Activated T-cell treated with anti-CD3 and anti-CD28 coated beads for 1 hour (primary cell): ENCODE measurements at regions not wholly inside any gene's neighbourhood (a gene's known extent, or its start where the extent isn't known, plus 50 kb on each side); places are given as distances from the start of the nearest gene placed in this dataset.

Source experiments
- DNase-seq: peaks from one replicate; pipeline ENCODE4 v3.0.0-alpha.2; 2020; ENCODE audit warnings: low read depth

DNA sequence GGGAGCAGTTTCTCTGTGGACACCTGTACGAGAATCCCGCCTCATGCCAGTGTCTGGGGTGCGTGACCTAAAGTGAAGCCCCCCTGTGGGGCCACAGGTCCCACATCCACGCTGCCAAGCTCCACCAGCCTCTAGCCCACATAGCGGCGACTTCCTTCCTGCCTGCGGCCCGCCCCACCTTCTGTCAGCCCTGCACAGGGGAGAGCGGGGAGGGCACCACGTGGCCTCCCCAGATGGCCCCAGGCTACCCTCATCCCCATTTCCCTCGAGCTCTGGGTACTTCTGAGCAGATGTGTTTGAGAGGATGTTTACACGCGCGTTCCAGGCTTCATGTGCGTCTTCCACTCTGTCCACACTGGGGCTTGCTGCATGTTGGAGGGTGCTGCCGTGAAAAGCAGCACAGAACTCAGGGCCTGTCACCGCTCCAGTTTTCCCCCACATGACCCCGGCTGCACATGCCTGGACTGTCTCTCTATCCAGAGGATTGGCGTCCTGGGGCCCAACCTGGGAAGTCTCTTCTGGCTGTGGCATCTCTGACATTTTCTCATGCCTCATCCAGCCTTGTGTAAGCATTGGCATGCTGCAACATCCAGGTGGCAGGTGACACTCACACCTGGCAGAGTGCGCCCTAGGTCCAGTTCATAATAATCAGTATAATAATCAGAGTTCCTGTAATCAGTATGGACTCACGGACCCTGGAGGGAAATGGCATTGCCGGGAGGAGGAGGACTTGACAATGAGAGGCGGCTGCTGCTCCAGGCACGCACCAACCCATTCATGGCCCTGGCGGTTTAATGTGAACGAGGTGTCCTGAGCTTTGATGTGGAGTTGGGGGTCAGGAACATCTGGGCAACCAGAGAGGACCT lies 146.3 kb upstream of the TWIST2 start:
- no peak for DNase-seq

DNA sequence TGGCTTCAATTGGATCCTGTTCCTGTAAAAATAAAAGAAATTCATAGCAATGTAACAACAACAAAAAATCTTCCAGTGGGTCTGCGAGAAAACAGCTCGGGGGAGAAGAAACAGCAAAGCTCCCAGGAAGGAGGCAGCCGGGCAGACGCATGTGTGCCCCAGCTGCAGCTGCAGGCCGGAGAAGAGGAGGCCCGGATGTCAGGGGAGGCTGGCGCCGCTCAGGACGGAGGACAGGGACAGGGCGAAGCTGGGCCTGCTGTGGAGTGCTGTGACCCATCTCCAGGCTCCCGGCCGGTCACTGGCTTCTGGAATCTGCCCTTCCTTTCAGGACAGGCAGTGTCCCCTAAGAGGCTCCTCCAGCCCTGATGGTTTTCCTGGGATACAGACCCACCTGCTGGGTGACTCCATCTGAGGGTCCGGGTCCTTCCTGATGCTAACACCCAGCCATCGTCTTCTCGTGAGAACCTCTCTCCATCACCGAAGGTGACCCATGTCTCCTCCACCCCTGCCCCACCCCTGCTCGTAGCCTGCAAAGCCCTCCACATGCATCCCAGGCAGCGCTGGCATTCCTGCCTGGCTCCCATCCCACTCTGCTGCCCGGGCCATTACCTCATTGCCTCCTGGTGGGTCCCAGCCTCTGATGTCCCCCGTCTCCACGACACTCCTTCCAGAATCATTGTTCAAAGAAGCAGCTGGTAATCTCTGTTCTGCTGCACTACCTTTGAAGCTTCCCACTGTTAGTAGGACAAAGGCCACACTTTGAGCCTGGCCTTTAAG lies 145.4 kb upstream of the TWIST2 start:
- DNase-seq: no peak

DNA sequence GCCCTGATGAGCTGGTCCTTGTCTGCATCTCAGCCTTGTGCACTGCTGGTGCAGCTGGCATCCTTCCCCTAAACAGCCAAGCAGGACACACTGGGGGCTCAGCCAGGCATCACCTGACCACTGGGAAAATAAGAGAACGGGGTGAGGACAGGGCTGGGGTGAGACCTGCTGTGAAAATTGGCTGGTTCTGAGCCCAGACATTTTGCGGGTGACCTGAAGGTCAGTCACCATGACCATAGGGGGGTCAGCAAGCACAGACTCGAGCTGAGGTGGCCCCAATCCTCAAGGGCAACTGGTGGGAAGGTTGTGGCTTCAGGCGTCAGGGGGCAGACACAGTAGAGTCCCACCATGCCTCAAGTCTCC lies 144.9 kb upstream of the TWIST2 start:
- no peak for DNase-seq

DNA sequence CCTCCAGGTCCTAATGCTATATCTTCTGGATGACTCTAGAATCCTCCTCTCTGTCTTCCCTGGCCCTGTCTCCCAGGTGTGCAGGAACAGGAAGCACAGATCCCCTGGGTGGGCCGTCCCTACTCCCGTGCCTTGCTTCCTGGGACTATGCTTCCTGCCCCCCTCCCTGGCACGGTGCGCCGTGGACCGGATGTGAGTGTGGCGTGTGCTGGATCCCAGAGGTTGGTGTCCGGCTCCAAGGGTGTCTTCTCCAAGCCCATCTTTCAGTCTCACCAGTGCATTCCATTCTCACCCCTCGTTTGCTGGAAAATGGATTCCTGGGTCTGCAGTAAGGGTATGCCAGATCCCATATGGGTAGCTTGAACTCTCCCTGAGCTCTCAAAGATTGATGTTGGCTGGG lies 144.4 kb upstream of the TWIST2 start:
- no peak for DNase-seq

DNA sequence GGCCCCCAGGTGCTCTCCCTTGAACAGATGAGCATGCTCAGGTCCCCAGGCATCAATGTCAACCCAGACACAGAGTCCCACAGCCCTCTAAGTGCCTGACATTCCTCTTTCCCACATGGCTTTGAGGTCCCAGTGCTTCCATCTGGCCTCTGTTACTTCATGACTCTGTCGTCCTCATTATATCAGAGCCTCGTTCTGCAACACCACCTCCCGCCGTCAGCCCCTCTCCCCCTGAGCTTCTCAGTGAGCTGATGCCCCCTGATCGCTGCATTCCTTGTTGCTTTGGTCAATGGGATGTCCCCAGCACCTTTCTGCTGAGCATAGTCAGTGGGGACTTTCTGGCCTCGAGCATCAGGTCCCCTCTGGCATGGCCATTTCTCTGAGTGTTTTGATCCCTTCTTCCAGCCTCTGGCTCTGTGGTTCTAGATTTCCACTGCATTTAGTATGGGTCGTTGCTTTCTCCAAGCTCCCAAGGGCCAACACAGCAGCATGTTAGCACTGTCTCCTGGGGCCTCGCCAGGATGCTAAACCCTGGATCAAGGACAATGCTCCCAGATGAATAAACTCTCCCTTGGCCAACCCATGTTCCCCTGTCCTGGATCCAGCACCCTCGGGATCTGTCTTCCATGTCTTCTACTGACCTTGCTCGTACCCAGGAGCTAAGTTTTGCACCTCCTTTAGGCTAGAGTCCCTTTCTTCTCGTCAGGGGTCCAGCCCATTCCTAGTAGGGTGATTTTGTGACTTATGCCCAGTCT lies 143.2 kb upstream of the TWIST2 start:
- DNase-seq: no peak

DNA sequence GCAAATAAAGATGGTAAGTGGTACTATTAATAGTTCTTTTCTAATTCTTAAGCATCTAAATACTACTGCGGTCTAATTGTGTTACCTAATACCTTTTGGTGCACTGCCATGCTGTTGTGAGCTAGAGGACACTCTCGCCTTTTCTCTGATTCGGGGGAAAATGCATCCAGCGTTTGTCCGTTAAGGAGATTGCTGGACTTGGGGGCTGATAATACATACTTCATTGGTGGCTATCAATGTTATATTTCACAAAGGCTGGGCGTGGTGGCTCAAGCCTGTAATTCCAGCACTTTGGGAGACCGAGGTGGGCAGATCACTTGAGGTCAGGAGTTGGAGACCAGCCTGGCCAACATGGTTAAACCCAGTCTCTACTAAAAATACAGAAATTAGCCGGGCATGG lies 141.7 kb upstream of the TWIST2 start:
- DNase-seq: no peak

DNA sequence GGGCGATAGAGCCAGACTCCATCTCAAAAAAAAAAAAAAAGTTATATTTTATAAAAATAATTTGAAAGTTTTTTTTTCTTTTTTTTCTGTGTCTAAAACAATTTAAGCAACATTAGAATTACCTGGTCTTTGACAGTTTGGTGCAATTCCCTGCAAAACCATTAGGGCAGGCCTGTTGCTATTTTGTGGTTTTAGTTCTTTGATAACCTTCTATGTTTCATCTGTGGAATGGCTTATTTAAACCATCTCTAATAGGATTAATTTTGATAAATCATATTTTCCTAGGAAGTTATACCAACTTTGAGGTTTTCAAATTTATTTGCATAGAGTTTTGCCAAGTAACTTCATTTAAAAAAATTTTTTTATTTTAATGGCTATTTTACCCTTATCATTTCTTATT lies 141.2 kb upstream of the TWIST2 start:
- no peak for DNase-seq

DNA sequence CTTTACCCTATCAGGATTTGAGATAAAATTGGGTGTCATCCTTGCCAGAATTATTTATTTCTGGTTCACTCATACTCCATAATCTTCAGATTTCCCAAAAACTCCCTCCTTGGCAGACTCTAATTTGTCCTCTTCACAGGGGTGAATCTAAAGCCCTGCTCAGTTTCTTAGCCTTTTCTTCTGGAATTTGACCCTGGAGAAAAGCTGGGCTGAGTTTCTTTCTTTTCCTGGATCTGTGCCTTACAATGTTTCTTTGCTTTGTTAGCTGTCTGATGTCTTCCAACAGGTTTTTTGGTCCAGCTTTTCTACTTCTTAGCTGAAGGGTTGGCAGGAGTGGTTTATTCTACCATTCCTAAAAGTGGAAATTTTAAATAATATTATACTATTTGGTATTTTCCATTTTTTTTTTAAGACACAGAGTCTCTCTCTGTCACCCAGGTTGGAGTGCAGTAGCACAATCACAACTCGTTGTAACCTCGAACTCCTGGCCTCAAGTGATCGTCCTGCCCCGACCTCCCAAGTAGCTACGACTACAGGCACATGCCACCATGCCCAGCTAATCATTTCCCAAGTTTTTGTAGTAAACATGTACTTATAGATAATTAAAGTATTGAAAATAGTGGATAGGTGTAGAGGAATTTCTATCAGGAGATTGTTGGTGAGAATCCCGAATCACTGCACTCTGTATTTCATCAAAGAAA lies 138.4 kb upstream of the TWIST2 start:
- DNase-seq: no peak

DNA sequence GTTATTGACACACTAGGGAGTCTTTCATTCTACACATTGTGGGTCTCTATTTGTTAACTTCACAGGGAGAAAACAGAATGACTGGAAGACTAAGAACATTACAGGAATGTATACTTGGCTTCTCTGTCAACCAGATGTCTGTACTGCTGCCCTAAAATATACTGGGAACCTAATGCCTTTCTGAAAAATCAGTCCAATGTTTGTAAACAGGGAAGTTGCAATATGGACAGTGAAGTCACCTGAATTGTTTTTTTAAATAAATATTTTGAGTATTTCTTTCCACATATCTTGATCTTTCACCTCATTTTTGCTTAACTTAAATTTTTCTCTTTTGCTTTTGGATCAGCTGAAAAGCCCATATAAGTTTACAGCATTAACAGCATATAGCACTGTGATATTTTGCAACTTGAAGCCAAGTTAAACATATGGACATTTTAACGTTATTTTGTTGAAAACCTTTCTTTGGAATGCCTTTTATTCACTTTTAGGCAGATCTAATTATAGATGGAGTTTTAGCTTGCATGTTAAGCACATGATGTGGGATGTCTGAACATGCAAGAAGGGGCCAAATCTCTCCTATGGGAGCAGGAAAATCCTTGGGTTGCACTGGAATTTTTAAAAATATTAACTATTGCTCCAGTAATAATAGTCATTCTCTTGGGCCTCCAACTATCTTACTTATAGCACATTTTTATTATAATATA lies 137.7 kb upstream of the TWIST2 start:
- DNase-seq: no peak

DNA sequence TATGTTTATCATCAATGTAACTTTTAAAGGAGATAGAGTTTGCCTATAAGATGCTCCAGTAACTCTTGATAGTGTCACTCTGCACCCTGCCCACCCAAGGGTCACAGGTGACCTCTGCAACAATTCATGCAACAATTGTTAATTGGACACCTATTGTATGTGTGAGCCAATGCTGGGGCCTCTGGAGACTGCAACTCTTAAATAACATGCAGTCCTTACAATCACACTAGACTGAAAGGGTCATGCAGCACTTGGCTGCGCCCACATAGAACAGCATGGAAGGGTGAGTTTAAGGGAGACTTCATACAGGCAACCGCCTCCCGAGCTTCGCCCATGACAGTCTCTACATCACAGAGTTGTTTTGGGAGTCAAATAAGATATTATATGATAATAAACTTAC lies 137.1 kb upstream of the TWIST2 start:
- no peak for DNase-seq

DNA sequence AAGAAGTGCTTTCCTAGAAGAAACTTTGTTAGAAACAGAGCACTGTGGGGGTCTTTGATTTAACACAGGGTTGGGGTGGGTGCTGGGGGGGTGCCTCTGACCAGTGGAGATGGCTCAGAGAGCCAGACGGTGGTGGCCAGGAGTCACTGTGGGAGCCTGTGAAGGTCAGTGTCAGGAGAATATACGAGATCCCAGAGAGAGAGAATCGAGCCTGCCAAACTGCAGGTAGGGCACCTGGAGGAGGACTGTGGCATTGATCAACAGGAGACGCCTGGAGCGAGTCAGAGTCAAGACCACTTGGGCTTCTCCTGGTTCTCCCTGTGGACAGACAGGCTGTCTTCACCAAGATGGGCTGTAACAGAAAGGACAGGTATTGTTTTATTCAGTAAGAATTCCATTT lies 136.5 kb upstream of the TWIST2 start:
- no peak for DNase-seq

DNA sequence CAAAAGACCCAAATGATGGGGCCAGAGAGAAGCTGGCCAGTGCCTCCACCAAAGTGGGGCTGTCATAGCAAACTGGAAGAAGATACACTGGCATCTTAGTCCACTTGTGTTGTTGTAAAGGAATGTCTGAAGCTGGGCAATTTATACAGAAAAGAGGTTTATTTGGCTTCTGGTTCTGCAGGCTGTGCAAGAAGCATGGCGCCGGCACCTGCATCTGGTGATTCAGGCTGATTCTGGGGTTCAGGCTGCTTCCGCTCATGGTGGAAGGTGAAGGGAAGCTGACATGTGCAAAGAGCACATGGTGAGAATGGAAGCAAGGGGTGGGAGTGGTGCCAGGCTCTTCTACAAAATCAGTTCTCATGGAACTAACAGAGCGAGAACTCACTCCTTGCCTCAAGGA lies 135.9 kb upstream of the TWIST2 start:
- DNase-seq: no peak

DNA sequence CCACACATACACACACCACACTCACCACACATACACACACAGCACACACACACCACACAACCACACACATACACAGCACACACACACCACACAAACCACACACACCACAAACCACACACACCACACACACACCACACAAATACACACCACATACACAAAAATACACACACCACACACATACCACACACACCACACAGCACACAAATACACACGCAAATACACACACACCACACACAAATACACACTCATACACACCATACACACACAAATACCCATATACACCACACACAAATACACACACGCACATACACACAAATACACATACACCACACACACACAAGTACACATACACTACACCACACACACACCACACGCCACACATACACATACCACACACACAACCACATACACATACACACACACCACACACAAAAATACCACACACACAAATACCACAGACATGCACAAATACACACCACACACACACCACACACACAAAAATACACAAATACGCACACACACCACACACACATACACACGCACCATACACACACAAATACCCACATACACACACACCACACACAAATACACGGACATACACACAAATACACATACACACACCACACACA lies 134.6 kb upstream of the TWIST2 start:
- no peak for DNase-seq

DNA sequence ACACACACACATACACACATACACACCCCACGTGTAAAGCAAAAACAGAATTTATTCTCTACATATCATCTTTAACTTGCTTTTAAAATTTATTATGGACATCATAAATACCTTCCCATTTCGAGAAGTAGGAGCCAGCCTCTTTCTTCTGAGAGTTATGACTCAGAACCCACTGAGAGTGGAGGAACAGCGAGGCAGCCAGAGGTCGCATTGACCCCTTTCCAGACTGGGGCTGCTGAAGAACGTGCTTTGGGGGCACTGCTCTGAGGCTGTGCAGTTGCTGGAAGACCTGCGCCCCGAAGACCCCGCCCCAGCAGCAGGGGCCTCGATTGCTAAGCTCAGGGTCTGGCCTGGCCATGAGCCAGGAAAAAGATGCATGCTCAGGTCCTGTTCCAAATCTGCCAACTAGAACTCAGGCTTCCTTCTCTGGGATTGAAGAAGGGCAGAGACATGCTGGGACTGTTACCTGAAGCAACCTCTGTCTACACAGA lies 133.8 kb upstream of the TWIST2 start:
- DNase-seq: no peak

DNA sequence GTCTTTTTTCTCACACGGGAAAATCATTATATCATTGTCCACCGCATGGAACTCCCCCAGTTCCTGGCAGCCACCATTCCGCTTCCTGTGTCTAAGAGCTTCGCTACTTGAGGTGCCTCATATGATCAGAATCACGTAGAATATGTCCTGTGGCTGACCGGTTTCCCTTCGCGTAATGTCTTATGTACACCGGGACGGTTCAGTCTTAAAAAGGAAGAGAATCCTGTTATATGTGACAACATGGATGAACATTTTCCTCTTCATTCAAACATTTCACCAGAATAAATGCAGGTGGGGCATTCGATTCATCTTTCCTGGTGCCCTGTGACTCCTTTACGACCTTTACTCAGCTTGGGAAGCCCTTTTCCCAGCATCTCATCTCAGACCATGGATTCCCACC lies 131.7 kb upstream of the TWIST2 start:
- no peak for DNase-seq

DNA sequence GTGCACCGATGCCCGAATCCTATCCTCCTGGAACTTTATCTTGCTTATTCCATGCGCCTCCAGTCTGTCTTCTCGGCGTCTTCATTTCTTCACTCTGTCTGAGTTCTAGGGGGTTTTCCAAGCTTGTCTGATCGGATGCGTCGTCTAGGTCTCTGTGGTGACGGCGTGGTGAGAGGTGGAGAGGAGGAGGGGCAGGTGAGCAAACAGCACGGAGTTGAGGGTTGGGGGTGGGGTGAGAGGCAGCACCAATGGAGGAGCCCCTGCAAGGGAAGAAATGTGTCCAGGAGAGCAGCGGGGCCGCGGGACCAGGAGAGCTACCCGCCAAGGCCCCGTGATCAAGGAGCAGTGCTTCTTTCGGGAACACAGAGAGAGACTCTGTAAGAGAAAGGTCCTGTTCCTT lies 131.3 kb upstream of the TWIST2 start:
- no peak for DNase-seq

DNA sequence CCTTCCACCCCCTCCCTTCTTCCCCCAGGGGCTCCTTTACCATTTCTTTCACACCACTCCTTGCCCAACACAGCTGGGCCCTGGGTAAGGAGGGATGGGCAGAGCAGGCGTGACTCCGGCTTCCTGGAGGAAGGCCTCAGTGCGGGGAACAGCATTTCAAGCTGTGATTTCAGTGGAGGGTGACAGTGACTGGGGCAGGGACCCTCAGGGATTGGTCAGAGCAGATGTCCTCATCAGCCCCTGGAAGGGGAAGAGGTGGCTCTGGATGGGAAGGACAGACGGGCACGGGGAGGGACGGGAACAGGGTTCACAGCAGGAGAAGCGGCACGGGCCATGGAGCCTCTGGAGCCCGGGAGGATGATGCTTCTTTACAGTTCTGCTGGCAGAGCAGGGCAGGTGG lies 130.8 kb upstream of the TWIST2 start:
- DNase-seq: no peak

DNA sequence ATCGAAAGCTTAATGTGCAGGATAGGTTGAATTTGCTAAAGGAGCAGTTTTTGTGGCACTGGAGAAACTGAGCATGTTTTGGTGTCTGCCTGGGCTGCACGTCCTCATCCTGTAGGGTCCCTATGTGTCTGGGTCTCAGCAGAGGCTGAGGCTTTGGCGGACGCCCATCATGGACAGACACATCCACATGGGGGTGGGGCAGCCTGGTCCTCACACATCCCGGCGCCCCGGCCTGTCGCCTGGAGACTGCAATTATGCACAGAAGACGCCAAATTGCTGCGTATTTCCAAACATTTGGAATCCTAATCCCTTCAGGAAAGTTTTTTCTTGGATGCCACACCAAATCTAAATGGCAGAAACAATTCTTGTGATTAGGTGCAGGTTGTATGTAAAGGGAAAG lies 128.2 kb upstream of the TWIST2 start:
- no peak for DNase-seq

DNA sequence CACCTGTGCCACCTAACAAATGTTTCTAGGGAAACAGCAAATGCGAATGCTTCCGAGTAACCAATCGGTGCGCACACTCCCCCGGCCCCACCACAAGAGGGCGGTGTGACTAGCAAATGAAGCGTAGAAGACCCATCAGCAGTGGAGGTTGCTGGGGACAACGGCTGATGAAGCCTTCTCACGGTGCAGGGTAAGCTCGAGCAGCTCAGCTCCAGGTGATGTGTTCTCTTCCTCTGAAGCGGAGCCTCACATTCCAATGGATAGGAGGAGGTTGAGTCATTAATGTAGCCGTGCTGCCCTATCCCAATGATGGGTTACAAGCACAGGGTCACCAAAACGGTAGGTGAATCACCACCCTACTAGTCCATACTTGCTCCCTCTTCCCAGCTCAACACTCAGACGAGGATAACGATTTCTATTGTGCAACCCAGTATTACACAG lies 127.6 kb upstream of the TWIST2 start:
- peak; percentile 23 for DNase-seq

DNA sequence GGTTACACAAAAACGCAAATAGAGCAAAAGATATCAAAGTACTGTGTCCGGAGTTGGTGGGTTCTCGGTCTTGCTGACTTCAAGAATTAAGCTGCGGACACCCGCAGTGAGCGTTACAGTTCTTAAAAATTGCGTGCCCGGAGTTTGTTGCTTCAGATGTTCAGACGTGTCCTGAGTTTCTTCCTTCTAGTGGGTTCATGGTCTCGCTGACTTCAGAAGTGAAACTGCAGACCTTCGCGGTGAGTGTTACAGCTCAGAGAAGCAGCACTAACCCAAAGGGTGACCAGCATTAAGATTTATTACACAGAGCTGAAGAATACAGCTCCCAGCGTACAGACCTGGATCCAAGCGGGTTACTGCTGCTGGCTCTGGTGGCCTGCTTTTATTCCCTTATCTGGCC lies 125.7 kb upstream of the TWIST2 start:
- no peak for DNase-seq

DNA sequence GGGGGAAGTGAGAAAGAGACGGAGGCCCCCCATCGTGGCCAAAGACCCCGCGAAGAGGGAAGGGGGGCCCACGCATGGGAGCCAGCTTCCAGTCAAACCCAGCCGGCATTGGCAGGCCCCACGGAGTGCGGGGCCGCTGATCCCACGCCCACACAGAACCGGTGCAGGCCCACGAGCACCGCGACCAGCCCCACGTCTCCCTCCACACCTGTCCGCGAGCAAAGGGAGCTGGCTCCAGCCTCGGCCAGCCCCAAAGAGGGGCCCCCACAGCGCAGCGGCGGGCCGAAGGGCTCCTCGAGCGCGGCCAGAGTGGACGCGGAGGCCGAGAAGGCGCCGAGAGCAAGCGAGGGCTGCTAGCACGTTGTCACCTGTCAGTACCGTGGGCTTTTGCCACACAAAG lies 125.0 kb upstream of the TWIST2 start:
- no peak for DNase-seq
